Right lung (tissue), 2 donors: ENCODE measurements at regions not wholly inside any gene's neighbourhood (a gene's known extent, or its start where the extent isn't known, plus 50 kb on each side); places are given as distances from the start of the nearest gene placed in this dataset.

ENCODE experiments used
- DNase-seq, 2 donors: peaks; one replicate each; pipeline ENCODE4 v3.0.0-alpha.2; 2013

DNA sequence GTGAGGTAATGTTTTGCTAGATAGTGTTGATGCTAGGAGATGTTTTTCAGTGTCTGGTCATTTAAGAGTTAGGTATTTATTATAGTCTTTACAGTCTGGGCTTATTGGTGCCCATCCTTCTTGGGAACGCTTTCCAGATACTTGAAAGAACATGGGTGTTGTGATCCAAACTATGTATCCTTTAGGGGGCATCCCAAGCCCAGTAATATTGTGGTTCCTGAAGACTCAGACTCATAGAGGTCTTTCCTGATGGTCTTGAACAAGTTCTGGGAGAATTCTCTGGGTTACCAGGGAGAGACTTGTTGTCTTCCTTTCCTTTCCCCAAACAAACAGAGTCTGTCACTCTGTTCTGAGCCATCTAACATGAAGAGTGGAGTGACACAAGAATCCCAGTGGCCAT is 99.7 kb upstream of the LRRC3B start:
- DNase-seq, result no peak

DNA sequence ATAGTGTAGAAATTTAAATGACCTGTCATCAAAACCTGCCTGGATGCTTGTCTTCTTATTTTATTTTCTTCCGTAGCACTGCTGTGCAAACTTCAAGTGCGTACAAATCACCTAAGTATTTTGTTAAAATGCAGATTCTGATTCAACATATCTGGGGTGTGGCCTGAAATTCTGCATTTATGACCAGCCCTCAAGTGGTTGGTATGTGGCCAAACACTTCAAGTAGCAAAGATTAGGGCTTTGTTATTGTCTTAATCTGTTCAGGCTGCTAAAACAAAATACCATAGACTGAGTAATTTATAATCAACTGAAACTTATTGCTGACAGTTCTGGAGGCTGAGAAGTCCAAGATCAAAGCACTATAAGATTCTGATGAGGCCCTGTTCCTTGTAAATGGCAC is 97.6 kb upstream of the LRRC3B start:
- DNase-seq, result no peak

DNA sequence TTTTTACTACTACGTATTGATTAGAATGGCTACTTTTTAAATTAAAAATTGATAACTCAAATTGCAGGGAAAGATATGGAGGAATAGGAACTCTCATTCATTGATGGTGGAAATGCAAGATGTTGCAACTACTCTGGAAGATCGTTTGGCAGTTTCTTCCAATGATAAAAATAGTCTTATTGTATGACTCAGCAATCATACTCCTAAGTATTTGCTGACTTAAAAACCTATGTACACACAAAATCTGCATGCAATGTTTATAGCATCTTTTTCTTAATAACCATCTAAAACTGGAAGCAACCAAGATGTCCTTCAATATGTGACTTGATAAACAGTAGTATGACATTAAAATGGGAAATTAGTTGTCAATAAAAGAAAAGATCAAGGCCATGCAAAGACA is 87.4 kb upstream of the LRRC3B start:
- DNase-seq, result no peak

DNA sequence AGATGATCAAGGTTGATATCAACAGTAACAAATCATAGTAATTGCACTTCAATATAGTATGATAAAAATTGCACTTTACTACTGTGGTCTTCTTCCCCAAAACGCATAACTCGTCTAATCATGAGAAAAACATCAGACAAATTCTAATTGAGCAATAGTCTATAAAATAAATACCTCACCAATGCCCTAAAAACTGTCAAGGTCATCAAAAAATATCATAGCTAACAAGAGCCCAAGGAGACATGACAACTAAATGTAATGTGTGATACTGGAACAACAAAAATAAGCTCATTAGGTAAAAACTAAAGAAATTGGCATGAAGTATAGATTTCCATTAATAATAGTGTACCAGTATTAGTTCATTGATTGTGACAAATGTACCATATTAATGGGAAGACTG is 85.6 kb upstream of the LRRC3B start:
- DNase-seq, result no peak

DNA sequence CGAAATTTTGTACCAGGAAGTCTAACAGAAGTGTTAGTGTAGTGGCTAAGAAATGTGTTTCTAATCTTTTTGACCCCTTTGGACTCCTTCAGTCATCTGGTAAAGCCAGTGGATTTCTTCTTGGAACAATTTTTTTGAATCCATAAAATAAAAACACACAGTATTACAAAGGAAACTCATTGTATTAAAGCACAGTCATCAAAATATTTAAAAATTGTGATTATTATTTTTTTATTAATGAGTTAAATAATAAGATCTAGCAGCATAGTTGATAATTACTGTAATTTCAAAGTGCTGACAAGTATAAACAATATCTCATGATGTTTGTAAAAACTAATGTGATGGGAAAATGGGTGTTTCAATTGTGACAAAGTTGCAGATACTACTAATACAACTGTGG is 72.2 kb upstream of the LRRC3B start:
- no peak for DNase-seq

DNA sequence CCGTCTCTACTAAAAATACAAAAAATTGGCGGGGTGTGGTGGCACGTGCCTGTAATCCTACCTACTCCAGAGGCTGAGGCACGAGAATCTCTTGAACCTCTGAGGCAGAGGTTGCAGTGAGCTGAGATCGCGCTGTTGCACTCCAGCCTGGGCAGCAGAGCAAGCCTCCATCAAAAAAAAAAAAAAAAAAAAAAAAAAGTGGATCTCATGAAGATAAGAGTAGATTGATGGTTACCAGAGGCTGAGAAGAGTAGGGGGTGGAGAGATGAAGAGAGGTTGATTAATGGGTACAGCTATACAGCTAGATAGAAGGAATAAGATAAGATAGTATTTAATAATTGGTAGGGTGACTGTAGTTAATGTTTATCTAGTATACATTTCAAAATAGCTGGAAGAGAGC is 65.9 kb upstream of the LRRC3B start:
- no peak for DNase-seq

DNA sequence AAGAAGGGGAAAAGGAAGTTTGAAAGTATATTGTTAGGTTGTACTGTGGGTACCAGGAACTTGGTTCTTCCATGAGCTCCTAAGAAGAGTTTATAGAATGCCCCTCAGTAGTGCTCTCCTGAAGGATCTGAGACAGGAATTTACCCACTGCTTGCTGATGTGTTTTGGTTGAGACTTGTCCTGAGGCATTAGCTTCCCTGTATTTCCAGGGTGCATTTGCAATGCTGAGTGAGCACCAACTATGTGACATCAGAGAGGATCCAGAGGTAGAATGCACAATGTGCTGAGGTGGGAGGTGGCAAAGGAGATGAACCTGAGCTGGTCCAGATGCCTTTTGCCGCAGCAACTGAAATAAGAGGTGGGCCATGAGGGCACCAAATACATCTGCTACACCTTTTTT is 64.3 kb upstream of the LRRC3B start:
- no peak for DNase-seq

DNA sequence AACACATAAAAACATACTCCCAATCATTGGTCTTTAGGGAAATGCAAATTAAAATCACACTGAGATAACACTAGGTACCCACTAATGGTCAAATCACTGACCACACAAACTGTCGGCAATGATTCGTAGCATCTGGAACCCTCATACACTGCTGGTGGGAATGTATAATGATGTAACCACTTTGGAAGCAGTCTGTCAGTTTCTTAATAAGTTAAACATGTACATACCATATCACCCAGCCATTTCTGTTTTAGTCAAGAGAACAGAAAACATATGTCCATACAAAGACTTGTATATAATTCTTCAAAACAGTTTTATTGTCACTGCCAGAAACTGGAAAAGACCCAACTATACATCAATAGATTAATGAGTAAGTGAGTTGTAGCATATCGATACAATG is 63.3 kb upstream of the LRRC3B start:
- DNase-seq, result peak; percentile 42 to 55

DNA sequence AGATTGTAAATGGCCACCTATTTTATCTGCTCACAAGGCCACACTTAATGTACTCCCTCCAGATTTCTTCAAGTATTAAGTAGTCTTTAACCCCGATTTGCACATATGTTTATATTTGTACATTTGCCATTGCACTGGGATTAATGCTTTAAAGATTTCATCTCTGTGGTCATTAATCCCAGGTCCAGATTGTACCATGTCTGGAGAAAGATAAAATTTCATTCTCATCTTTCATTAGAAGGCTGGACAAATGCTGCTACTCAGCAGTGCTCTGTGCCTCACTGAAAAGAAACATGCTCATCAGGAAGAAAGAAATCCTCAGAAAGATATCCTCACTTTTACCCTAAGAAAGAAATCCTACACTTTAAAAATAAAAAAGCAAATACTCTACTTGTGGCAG is 62.5 kb upstream of the LRRC3B start:
- DNase-seq, result no peak

DNA sequence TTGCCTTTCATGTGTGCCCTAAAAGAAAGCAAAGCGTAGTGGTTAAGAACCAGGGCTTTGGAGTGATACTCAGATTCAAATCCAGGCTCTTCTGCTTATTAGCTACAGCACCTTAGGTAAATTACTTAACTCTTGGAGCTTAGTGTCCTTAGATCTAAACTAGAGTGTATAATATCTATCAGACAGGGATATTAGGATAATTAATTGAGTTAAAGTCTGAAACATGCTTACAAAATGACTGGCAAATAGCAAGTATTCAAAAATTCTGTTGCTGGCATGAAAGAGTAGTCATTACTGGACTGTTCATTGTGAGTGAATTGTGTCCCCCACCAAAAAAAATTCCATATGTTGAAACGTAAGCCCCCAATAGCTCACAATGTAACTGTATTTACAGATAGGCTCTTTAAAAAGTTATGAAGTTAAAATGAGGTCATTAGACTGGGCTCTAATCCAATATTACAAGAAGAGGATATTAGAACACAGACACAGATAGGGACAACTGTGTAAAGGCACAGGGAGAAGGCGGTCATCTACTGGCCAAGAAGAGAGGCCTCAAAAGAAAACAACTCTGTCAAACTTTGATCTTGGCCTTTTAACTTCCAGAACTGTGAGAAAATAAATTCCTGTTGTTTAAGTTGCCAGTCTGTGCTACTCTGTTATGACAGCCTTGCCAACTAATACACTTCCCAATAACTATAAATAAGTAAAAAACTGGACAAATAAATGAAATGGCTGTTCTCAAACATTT is 60.4 kb upstream of the LRRC3B start:
- peak; percentile 17 to 32 for DNase-seq
